BJ (cell line): ENCODE measurements at regions not wholly inside any gene's neighbourhood (a gene's known extent, or its start where the extent isn't known, plus 50 kb on each side); places are given as distances from the start of the nearest gene placed in this dataset.

Source experiments
- CTCF ChIA-PET: fragments of 350-600 bp; formaldehyde crosslinking; extraction: SDS; loops from one replicate; lab custom pipeline; 2021; ENCODE audit warnings: antibody characterized with exemption, inconsistent platforms; lab: Yijun Ruan, JAX
- POLR2A ChIA-PET: fragments of 300-600 bp; sonication (Branson Sonifier 250); formaldehyde crosslinking; extraction: SDS; loops from one replicate; lab custom pipeline; 2021; ENCODE audit warnings: antibody characterized with exemption; lab: Charles Lee
- DNase-seq: peaks from one replicate; pipeline ENCODE4 v3.0.0-alpha.2; 2011; ENCODE audit warnings: low read depth
- H3K27me3 ChIP-seq: 2 replicates; pipeline ENCODE4 v1.6.0; 2011; ENCODE audit warnings: low read length; ENCODE audit not compliant: control insufficient read depth, insufficient read depth
- H3K36me3 ChIP-seq: 2 replicates; pipeline ENCODE4 v1.5.1; 2011; ENCODE audit warnings: low read length; ENCODE audit not compliant: control insufficient read depth, insufficient read depth
- H3K4me3 ChIP-seq: 2 replicates; pipeline ENCODE4 v1.5.1; 2011; ENCODE audit warnings: low read depth, mild to moderate bottlenecking, control low read depth, low read length
- CTCF ChIP-seq: IDR thresholded peaks from 2 replicates; pipeline ENCODE4 v1.5.1; 2011; ENCODE audit warnings: low read depth, mild to moderate bottlenecking, control low read depth, inconsistent platforms, low read length, moderate library complexity; ENCODE audit not compliant: insufficient read depth

GRCh38 chr3:81005992-81006391, 755.5 kb downstream of the GBE1 start:
- POLR2A ChIA-PET: no interaction called here
- no peaks in the 10 kb centered on the region for H3K36me3 ChIP-seq
- no peaks in the 10 kb centered on the region for H3K27me3 ChIP-seq
- no peak overlapping the region for H3K4me3 ChIP-seq
- CTCF ChIA-PET: no interaction called here
- no peak for TF ChIP-seq CTCF
- DNase-seq: no peak

- ChIA-PET POLR2A (no interaction called here), CTCF (no interaction called here)
- DNase-seq: no peak
- H3K27me3 ChIP-seq: no peaks in the 10 kb centered on the region
- no peak for TF ChIP-seq CTCF
- no peak overlapping the region for H3K4me3 ChIP-seq
- H3K36me3 ChIP-seq: no peaks in the 10 kb centered on the region
Observed at GRCh38 chr3:81003817-81004216, 757.6 kb downstream of the GBE1 start.

GRCh38 chr3:81003008-81003645, 758.3 kb downstream of the GBE1 start:
- Histone ChIP-seq H3K36me3 (no peaks in the 10 kb centered on the region), H3K27me3 (no peaks in the 10 kb centered on the region), H3K4me3 (no peak overlapping the region)
- TF ChIP-seq CTCF: no peak
- CTCF ChIA-PET: no interaction called here
- POLR2A ChIA-PET: no interaction called here
- DNase-seq: no peak

GRCh38 chr3:80999481-80999880, 762.0 kb downstream of the GBE1 start:
- CTCF ChIA-PET: no interaction called here
- no peaks in the 10 kb centered on the region for H3K27me3 ChIP-seq
- TF ChIP-seq CTCF: no peak
- H3K36me3 ChIP-seq: no peaks in the 10 kb centered on the region
- POLR2A ChIA-PET: no interaction called here
- DNase-seq: no peak
- H3K4me3 ChIP-seq: no peak overlapping the region

GRCh38 chr3:80998022-80998421, 763.4 kb downstream of the GBE1 start:
- no peaks in the 10 kb centered on the region for H3K36me3 ChIP-seq
- POLR2A ChIA-PET: no interaction called here
- H3K27me3 ChIP-seq: no peaks in the 10 kb centered on the region
- no peak for TF ChIP-seq CTCF
- H3K4me3 ChIP-seq: no peak overlapping the region
- DNase-seq: no peak
- CTCF ChIA-PET: no interaction called here
